Psoas muscle (tissue), 7 donors: ENCODE measurements at regions not wholly inside any gene's neighbourhood (a gene's known extent, or its start where the extent isn't known, plus 50 kb on each side); places are given as distances from the start of the nearest gene placed in this dataset.
A peak's percentile ranks its signal among the peaks of the same experiment; 100 is the strongest.

Experiments used
- ATAC-seq, 4 donors: fragments of 200-7000 bp; cut with Tn5 transposase; one replicate each; pipeline ENCODE4 v1.9.1; 2020; ENCODE audit warnings: moderate library complexity in 3 of 4, mild to moderate bottlenecking in 2 of 4
- DNase-seq, 2 donors: peaks; one replicate each; pipeline ENCODE4 v3.0.0-alpha.2; 2020
- H3K27ac ChIP-seq: fragments of 200-600 bp; one replicate; pipeline ENCODE4 v1.8.0; 2022
- H3K27me3 ChIP-seq, 3 donors: fragments of 200-600 bp in 1 of 3; one replicate each; pipeline versions ENCODE4 v1.6.1 to v1.8.0; 2013 to 2022; ENCODE audit warnings: low read length in 2 of 3, mild to moderate bottlenecking in 2 of 3, moderate library complexity in 1 of 3; ENCODE audit not compliant: insufficient read depth in 3 of 3
- H3K36me3 ChIP-seq, 2 donors: fragments of 200-600 bp in 1 of 2; one replicate each; pipeline versions ENCODE4 v1.6.1 to v1.8.0; 2013 to 2022; ENCODE audit warnings: low read depth in 1 of 2, mild to moderate bottlenecking in 1 of 2, moderate library complexity in 1 of 2; ENCODE audit not compliant: insufficient read depth in 1 of 2
- H3K4me1 ChIP-seq: fragments of 200-600 bp; one replicate; pipeline ENCODE4 v1.8.0; 2022
- H3K4me3 ChIP-seq: fragments of 200-600 bp; one replicate; pipeline ENCODE4 v1.8.0; 2022; ENCODE audit warnings: mild to moderate bottlenecking
- H3K9me3 ChIP-seq: fragments of 200-600 bp; one replicate; pipeline ENCODE4 v1.8.0; 2022
- WGBS, 3 donors: extraction: QIAGEN DNeasy Blood & Tissue Kit; methylation state at CpG; one replicate each; pipeline versions ENCODE4 v1.1.6 to v1.1.7; 2013; 5-methylcytosine and 5-hydroxymethylcytosine counted together
- intact Hi-C, 2 donors: fragments of 100-400 bp; cut with DNase I; formaldehyde crosslinking; loops; one replicate each; pipeline versions ENCODE4 v1.11.0 to v1.14.2; 2022
- TF ChIP-seq, protein P1 (sequence below): fragments of 200-600 bp; IDR thresholded peaks from one replicate; pipeline ENCODE4 v1.8.0; 2022; ENCODE audit warnings: antibody characterized with exemption
- donor health status: healthy with polysubstance abuse.
- donor health status: DM: no; HTN: no; CAD: no; lungs with moderate emphysema.
- donor health status: Bipolar disorder and iron deficiency.
- donor health status: healthy.
- donor health status: DM: yes; HTN: yes; CAD: no.
- donor health status: DM: no; HTN: no; CAD: no.
- donor health status: DM: yes; HTN: yes; CAD: no.

DNA sequence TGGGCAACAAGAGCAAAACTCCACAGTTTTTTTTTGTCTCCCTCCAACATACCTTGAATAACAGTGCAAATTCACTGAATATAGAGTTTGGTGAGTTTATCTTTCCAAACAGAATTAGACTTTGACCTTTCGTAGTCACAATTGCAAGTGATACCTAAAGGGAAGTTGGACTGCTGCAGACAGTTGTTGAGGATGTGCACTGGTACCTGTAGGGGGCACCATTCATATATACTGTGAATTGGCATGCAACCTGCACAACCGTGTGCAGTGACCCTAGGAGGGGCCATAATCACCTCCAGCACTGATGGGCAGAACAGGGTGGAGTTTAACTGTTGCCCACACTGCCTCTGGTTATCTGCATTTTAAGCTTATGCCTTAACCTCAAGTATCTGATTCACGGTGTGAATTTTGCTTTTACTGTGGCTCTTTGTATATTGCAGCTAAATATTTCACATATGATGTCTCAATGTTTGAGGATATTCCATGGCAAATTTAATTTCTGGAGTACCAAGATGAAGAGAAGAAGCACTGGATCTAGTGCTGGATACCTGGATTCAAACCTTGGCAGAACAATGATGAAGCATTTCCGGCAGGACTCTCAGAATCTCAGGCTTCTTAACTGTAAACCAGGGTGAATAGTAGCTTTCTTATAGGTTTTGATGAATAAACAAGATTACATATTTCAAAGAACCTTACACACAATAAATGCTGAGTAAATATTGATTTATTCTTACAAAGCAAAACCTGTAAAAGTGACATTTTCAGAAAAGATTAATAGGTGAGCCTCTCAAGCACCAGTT lies 144.3 kb downstream of the ACTBL2 start:
- ATAC-seq (no peak), DNase-seq (no peak)
- H3K4me1 ChIP-seq = no peaks in the 10 kb centered on the region
- no peak overlapping the region for H3K27ac ChIP-seq
- H3K4me3 ChIP-seq = no peak overlapping the region
- H3K36me3 ChIP-seq = no peaks in the 10 kb centered on the region
- WGBS, 3 donors = 62 to 72% (median 69%) methylated on average over 4 of the region's 4 CpGs
- TF ChIP-seq, protein P1, sequence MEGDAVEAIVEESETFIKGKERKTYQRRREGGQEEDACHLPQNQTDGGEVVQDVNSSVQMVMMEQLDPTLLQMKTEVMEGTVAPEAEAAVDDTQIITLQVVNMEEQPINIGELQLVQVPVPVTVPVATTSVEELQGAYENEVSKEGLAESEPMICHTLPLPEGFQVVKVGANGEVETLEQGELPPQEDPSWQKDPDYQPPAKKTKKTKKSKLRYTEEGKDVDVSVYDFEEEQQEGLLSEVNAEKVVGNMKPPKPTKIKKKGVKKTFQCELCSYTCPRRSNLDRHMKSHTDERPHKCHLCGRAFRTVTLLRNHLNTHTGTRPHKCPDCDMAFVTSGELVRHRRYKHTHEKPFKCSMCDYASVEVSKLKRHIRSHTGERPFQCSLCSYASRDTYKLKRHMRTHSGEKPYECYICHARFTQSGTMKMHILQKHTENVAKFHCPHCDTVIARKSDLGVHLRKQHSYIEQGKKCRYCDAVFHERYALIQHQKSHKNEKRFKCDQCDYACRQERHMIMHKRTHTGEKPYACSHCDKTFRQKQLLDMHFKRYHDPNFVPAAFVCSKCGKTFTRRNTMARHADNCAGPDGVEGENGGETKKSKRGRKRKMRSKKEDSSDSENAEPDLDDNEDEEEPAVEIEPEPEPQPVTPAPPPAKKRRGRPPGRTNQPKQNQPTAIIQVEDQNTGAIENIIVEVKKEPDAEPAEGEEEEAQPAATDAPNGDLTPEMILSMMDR = peak; percentile 19
- intact Hi-C loops = no loop called here
- no peaks in the 10 kb centered on the region for H3K9me3 ChIP-seq
- H3K27me3 ChIP-seq = no peaks in the 10 kb centered on the region

DNA sequence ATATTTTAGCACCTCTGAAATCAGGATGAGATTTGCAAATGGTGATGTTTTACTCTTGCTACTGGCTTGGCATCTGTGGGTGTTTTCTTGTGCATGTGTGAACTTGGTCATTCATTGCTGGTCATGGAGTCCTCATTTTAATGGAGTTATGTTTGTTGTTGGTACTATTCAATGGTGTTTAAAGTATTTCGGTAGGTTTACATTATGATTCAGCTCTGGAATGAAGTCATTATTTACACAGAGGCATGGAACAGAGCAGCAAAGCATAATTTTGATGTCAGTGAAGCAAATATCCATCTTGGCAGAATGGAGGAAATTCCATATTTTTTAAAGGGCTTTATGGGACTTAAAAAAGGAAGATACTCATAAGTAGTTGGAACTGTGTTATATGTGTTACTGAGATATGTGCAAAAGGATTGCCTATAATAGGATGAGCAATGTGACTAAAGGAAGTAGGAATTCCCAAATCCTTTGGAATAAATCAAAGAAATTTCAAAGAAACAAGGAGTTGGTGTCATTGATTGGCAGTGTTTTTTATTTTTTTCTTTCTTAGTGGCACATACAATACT lies 147.4 kb downstream of the ACTBL2 start:
- Histone ChIP-seq H3K4me1 (no peaks in the 10 kb centered on the region), H3K27me3 (no peaks in the 10 kb centered on the region), H3K4me3 (no peak overlapping the region), H3K36me3 (no peaks in the 10 kb centered on the region), H3K27ac (no peak overlapping the region), H3K9me3 (no peaks in the 10 kb centered on the region)
- ATAC-seq (no peak), DNase-seq (no peak)
- intact Hi-C loops = no loop called here
- TF ChIP-seq, protein P1 = no peak
- WGBS, 3 donors = 86 to 90% (median 89%) methylated on average over 1 of the region's 1 CpG

DNA sequence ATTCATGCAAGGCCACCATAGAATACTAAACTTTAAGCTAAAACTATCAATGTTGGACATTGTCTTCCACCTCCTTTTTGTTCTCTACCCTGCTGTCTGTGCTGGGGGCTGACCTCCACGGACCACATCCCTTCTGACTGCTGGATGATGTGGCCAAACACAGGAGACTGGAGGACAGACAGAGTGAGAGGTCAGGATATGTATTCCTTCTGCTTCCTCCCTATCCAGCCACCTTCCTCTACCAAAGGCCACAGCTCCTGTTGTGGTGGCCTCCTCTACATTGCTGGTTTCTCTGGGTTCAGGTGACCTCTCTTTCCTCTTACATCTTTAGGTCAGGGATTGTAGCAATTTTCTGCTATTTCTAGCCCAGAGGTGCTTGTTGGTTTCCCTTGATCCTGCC lies 148.1 kb downstream of the ACTBL2 start:
- intact Hi-C loops = no loop called here
- Histone ChIP-seq H3K27ac (no peak overlapping the region), H3K36me3 (no peaks in the 10 kb centered on the region), H3K4me1 (no peaks in the 10 kb centered on the region), H3K27me3 (no peaks in the 10 kb centered on the region), H3K4me3 (no peak overlapping the region), H3K9me3 (no peaks in the 10 kb centered on the region)
- TF ChIP-seq, protein P1 = no peak
- WGBS, 3 donors = 67 to 87% (median 80%) methylated on average over 1 of the region's 1 CpG
- ATAC-seq (no peak), DNase-seq (no peak)

DNA sequence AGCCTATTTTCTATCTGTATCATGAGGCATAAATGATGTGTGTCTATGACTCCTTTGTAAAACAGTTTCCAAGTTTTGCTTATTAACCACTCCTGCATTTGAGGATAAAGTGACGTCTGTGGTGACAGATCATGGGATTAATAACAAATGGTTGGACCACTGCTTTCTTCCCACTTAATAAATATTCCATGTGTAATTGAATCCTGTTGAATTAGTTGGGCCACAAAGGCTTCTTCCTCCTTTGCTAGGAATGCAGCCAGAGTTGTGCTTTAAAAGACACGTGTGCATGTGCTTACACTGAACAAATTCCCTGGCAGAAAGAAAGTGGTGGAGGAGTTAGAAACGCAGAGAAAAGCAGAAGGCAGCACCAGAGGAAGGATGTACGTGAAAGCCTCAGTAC lies 150.2 kb downstream of the ACTBL2 start:
- ATAC-seq = no peak
- Histone ChIP-seq H3K27ac (no peak overlapping the region), H3K9me3 (no peaks in the 10 kb centered on the region), H3K36me3 (no peaks in the 10 kb centered on the region), H3K27me3 (no peaks in the 10 kb centered on the region), H3K4me1 (no peaks in the 10 kb centered on the region), H3K4me3 (no peak overlapping the region)
- intact Hi-C loops = no loop called here
- TF ChIP-seq, protein P1 = no peak
- DNase-seq = no peak
- WGBS, 3 donors = 19 to 27% (median 21%) methylated on average over 4 of the region's 4 CpGs
